ENCODE measurements at regions not wholly inside any gene's neighbourhood (a gene's known extent, or its start where the extent isn't known, plus 50 kb on each side); places are given as distances from the start of the nearest gene placed in this dataset.

- TF ChIP-seq CTCF (optimal IDR thresholded peaks at IDR 0.05 in 1 of 3, IDR thresholded peaks at IDR 0.05 in 1 of 3, conservative IDR thresholded peaks at IDR 0.05 in 1 of 3; ENCODE audit: extremely low read depth in 1 of 3, insufficient read depth in 2 of 3, low read length in 3 of 3), result no peak
- no peak for TF ChIP-seq EZH2 (IDR thresholded peaks at IDR 0.05; ENCODE audit: low read length)
These were observed 71.3 kb upstream of the PGRMC2 start for GRCh38 chr4:128358913-128359279.

Measured in keratinocyte (primary cell).